GM19438 (cell line): ENCODE measurements at regions not wholly inside any gene's neighbourhood (a gene's known extent, or its start where the extent isn't known, plus 50 kb on each side); places are given as distances from the start of the nearest gene placed in this dataset.
"Not testable (repeated sequence)": the region's sequence is repeated elsewhere in the genome, so short reads cannot be mapped to it uniquely, and the experiment has no call there.

Source experiments
- ATAC-seq: cut with Tn5 transposase; IDR thresholded peaks from one replicate; pipeline ENCODE4 v1.9.1; 2021; ENCODE audit warnings: low read depth; ENCODE audit not compliant: unreplicated experiment

- no peak for ATAC-seq
These were observed 184.6 kb upstream of the TBC1D5 start for GRCh38 chr3:17927036-17927435.

DNA sequence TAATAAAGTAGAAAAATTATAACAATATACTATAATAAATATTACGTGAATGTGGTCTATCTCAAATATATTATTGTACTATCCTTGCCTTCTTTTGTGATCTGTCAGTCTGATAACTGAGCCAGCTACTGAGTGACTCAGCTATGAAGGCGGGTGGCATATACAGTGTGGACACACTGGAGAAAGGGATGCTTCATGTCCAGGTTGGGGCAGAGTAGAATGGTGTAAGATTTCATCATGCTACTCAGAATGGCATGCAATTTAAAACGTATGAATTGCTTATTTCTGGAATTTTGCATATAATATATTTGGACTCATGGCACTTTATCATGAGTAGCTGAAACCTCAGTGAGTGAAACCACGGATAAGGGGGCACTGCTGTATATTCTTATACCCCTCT is 172.9 kb upstream of the TBC1D5 start:
- ATAC-seq, result no peak

DNA sequence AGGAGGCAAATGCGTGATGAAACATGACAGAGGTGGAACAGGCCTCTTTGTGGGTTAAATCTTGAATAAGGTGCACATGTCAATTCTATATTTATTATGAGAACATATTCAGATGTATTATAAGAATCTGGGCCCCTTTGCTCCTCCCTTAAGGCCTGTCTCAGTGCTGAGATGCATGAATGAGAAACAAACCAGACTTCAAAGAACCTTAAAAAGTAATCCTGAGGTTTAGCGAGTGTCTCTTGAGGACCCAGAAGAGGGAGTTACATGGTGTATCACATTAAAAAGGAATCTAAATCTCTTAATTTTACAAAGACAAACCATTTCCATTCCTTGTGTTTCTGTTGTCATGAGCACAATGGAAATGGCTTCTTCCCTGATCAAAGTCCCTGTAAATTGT is 170.9 kb upstream of the TBC1D5 start:
- ATAC-seq, result no peak

DNA sequence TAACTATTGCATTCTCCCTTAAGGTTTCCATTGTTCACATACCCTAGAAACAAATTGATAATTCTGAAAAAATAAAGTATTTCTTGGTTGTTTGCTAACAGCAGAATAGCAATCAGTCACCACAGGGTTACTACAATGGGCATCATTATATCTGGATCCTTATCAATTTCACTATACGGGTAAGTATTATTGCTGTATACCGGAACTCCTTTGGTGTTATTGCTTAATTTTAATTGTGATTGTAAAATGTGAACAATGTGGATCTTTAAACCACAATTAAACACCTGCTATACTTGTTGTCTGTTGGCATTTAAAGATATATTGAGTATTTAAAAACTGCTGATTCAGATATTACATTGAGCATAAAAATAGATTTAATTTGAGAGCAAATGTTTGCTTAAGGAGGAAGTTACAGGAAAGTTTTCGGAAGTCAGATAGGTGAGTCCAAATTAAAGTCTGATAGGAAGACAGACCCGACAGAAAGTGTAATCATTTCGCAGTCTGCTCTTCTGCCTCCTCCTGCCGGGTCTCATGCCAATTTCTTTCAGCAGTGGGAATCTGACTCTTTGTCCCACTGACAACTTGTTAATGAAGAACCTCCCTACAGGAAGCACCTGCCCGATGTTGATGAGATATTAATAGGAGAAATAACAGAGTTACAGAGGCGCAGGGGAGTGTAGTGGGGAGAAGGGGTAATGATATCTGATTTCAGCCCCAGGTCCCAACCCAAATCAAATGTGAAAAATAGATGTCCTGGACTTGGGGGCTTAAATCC is 169.7 kb upstream of the TBC1D5 start:
- no peak for ATAC-seq

GRCh38 chr3:17910922-17911321 is 168.5 kb upstream of the TBC1D5 start:
- ATAC-seq, result no peak

- no peak for ATAC-seq
These were observed 167.3 kb upstream of the TBC1D5 start for GRCh38 chr3:17909714-17910113.

GRCh38 chr3:17908399-17909191 is 166.2 kb upstream of the TBC1D5 start:
- ATAC-seq, result no peak

GRCh38 chr3:17905996-17906395 is 163.6 kb upstream of the TBC1D5 start:
- ATAC-seq, result no peak

DNA sequence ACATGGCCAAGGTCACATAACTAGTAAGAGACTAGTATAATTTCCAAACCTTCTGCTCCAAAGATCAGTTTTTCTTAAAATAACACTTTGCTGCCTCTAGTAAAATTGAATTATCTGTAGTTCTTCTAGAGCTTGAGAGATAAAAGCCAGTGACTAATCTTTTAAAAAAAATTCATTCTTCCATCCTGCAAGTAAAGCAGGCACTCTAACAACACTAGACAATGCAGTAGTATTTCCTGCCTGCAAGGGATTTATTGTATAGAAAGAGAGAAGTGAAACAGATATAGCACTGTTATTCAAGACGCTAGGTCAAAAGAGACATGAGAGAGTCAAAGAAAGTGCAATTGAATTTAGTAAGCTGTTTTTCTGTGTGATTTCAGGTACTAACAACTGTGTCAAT is 159.5 kb upstream of the TBC1D5 start:
- no peak for ATAC-seq

DNA sequence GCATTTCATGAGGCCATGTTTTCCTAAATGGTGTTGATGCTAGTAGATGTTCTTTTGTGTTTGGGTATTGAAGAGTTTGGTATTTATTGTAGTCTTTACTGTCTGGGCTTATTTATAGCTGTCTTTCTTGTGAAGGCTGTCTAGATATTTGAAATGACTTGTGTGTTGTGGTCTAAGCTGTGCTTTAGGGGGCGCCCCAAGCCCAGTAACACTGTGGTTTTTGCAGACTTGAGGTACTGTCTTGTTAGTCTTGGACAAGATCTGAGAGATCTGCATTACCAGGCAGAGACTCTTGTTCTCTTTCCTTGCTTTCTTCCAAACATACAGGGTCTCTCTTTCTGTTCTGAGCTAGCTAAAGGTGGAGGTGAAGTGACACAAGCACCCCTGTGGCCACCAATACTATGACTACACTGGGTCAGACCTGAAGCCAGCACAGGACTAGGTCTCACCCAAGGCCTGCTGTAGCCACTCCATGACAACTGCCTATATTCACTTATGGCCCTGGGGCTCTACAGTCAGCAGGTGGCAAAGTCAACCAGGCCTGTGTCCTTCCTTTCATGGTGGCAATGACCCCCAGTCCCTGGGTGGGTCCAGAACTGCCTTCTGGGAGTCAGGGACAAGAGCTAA is 152.1 kb upstream of the TBC1D5 start:
- ATAC-seq, result no peak

DNA sequence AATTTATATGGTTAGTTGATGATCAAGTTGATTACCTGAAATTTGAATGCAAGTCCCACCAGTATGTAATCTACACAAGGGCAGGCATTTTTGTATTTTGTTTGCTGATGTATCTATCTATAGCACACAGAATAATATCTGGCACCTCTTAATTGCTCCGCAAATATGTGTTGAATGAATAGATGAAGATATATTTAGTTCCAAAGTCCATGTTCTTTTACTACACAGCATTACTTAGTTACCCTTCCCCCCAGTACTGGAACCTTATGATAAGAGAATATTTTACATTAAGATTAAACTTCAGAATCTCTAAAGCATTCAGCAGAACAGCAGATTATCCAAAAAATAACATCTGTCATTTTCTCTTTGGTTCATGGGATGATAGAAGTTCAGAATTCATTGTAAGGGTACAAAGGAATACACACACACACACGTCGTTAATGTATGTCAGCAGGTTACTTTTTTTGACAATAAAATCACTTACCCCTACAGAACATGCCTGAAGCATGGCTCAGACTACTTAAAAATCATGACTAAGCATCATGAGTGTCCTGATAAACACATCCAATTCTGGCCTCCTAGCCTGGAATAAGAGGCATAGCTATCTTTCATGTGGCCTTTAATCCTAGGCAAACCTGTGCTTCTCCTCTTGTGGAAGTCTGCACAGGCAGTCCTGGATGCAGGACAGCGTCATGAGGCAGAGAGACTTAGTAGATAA is 148.9 kb upstream of the TBC1D5 start:
- no peak for ATAC-seq

GRCh38 chr3:17885986-17886385 is 143.6 kb upstream of the TBC1D5 start:
- no peak for ATAC-seq

DNA sequence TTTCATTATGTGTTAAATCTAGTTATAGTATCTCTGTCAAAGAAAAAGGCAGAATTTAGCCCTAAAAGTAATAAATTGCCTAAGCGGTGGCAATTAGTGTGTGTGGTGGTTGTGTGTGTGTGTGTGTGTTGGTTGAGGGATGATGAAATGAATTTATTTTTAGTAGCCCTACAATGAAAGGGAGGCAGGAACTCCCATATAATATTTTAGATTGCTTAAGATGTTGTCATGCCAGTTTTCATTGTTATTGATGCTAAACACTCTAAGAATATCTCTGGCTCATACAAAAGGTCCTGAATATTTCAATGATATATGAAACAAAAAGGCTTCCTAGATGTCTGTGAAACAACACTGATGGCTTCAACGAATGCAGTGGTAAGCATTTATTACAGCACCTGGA is 140.6 kb upstream of the TBC1D5 start:
- no peak for ATAC-seq

- no peak for ATAC-seq
These were observed 134.9 kb upstream of the TBC1D5 start for GRCh38 chr3:17877299-17877698.

DNA sequence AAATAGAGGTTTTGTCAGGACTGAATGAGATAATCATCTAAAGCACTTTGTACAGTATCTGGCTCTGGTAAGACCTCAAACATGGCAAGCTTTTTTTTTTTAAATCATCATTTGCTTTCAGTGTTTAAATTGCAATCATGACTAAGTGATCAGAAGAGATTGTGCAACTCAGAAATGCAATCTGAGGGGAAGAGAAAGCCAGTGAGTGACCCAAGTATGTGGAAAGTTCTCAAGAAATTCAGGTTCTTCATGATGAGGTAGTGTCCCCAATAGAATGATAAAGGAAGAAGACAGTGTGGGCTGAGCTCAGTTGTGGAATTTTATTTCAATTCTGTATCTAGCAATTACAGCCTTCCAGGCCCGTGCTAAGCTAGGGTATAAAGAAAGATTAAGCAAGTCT is 132.2 kb upstream of the TBC1D5 start:
- ATAC-seq, result no peak

- ATAC-seq, result no peak
These were observed 130.0 kb upstream of the TBC1D5 start for GRCh38 chr3:17872457-17872856.

GRCh38 chr3:17865631-17866030 is 123.2 kb upstream of the TBC1D5 start:
- no peak for ATAC-seq

DNA sequence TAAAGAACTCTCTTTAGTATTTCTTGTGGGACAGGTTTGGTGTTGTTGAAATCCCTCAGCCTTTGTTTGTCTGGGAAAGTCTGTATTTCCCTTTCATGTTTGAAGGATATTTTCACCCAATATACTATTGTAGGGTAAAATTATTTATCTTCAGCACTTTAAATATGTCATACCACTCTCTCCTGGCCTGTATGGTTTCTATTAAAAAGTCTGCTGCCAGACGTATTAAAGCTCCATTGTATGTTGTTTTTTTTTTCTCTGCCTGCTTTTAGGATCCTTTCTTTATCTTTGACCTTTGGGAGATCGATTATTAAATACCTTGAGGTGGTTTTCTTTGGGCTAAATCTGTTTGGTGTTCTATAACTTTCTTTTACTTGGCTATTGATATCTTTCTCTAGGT is 119.0 kb upstream of the TBC1D5 start:
- ATAC-seq, result no peak

DNA sequence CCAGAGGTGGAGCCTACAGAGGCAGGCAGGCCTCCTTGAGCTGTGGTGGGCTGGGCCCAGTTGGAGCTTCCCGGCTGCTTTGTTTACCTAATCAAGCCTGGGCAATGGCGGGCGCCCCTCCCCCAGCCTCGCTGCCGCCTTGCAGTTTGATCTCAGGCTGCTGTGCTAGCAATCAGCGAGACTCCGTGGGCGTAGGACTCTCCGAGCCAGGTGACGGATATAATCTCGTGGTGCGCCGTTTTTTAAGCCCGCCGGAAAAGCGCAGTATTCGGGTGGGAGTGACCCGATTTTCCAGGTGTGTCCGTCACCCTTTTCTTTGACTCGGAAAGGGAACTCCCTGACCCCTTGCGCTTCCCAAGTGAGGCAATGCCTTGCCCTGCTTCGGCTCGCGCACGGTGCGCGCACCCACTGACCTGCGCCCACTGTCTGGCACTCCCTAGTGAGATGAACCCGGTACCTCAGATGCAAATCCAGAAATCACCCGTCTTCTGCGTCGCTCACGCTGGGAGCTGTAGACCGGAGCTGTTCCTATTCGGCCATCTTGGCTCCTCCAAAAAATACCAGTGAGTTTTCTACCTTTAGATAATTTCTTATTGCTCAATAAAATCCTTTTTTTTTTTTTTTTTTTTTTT is 118.5 kb upstream of the TBC1D5 start:
- not testable (repeated sequence) for ATAC-seq

- ATAC-seq, result no peak
These were observed 109.8 kb upstream of the TBC1D5 start for GRCh38 chr3:17852217-17852616.

DNA sequence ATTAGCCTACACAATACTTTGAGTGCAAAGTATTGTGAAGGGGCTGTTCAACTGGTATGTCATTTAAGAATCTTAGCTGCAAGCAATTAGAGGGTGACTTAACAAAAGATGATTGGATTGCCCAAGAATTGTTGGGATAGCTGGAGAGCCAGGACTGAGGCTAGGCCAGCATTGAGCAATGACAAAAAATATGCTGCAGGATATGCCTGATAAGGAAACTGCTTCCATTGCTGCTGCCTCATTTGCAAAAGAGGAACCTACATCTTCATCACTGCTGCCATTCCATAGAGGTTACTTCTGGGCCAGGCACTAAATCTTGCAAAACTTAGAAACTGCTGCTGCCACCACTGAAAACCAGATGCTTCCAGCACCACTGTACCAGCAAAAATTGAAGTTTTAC is 108.0 kb upstream of the TBC1D5 start:
- no peak for ATAC-seq
